CD4-positive, alpha-beta T cell (primary cell): ENCODE measurements at regions not wholly inside any gene's neighbourhood (a gene's known extent, or its start where the extent isn't known, plus 50 kb on each side); places are given as distances from the start of the nearest gene placed in this dataset.

Source experiments
- ATAC-seq: fragments of 200-7000 bp; cut with Tn5 transposase; one replicate; pipeline ENCODE4 v1.10.0; 2022; ENCODE audit warnings: mild to moderate bottlenecking; ENCODE audit not compliant: poor library complexity
- CTCF ChIA-PET: fragments of 350-600 bp; sonication (Branson Sonifier 250); formaldehyde crosslinking; loops from one replicate; lab custom pipeline; 2021; ENCODE audit warnings: antibody characterized with exemption, inconsistent platforms; lab: Charles Lee
- POLR2A ChIA-PET: fragments of 350-600 bp; sonication (Branson Sonifier 250); formaldehyde crosslinking; loops from one replicate; lab custom pipeline; 2021; ENCODE audit warnings: antibody characterized with exemption, inconsistent platforms; lab: Charles Lee
- DNase-seq, 14 experiments: peaks; one replicate each; pipeline ENCODE4 v3.0.0-alpha.2; 2013 to 2020; ENCODE audit warnings: mixed read lengths in 2 of 14
- H3K27ac ChIP-seq, 2 donors: one replicate each; pipeline versions ENCODE4 v1.5.1 to v1.7.0; 2013; ENCODE audit warnings: low read length in 2 of 2, low read depth in 1 of 2, mild to moderate bottlenecking in 1 of 2
- H3K27me3 ChIP-seq, 2 experiments: 1 replicate in 1 of 2; 2 replicates in 1 of 2; pipeline versions ENCODE4 v1.6.1 to v1.7.0; 2013; ENCODE audit warnings: low read length in 2 of 2, control low read depth in 1 of 2, mild to moderate bottlenecking in 1 of 2, moderate library complexity in 1 of 2; ENCODE audit not compliant: insufficient read depth in 2 of 2, control insufficient read depth in 1 of 2
- H3K36me3 ChIP-seq: one replicate; pipeline ENCODE4 v1.6.1; 2013; ENCODE audit warnings: low read length, control low read depth; ENCODE audit not compliant: insufficient read depth
- H3K4me1 ChIP-seq: one replicate; pipeline ENCODE4 v1.6.1; 2013; ENCODE audit warnings: low read length, control low read depth; ENCODE audit not compliant: insufficient read depth
- H3K4me3 ChIP-seq: one replicate; pipeline ENCODE4 v1.5.1; 2013; ENCODE audit warnings: mild to moderate bottlenecking, low read length, moderate library complexity
- H3K9me3 ChIP-seq, 2 experiments: 1 replicate in 1 of 2; 2 replicates in 1 of 2; pipeline versions ENCODE4 v1.6.1 to v1.7.0; 2013; ENCODE audit warnings: low read length in 2 of 2, mild to moderate bottlenecking in 2 of 2, control low read depth in 1 of 2, moderate library complexity in 1 of 2; ENCODE audit not compliant: control insufficient read depth in 1 of 2, insufficient read depth in 1 of 2
- H3K27ac Mint-ChIP-seq: one replicate; pipeline ENCODE4 v1.8.0; 2020; ENCODE audit warnings: mixed read lengths
- H3K27me3 Mint-ChIP-seq: one replicate; pipeline ENCODE4 v1.8.0; 2021; ENCODE audit warnings: mixed read lengths
- H3K36me3 Mint-ChIP-seq: one replicate; pipeline ENCODE4 v1.8.0; 2021; ENCODE audit warnings: low read depth, mixed read lengths
- H3K4me1 Mint-ChIP-seq: one replicate; pipeline ENCODE4 v1.8.0; 2021; ENCODE audit warnings: low read depth, mixed read lengths
- H3K4me3 Mint-ChIP-seq: one replicate; pipeline ENCODE4 v1.8.0; 2020; ENCODE audit warnings: mild to moderate bottlenecking, mixed read lengths
- H3K9me3 Mint-ChIP-seq: one replicate; pipeline ENCODE4 v1.8.0; 2020; ENCODE audit warnings: mixed read lengths
- intact Hi-C, 2 experiments: fragments of 100-400 bp; cut with DNase I in 1 of 2; cut with micrococcal nuclease in 1 of 2; formaldehyde crosslinking; loops; one replicate each; pipeline versions ENCODE4 v1.15.1 to v1.9.0; 2023 to 2025; cut with DNase I, micrococcal nuclease
- TF ChIP-seq, protein P1 (sequence below): fragments of 200-600 bp; IDR thresholded peaks from one replicate; pipeline ENCODE4 v1.8.0; 2022; ENCODE audit warnings: antibody characterized with exemption, mild to moderate bottlenecking

DNA sequence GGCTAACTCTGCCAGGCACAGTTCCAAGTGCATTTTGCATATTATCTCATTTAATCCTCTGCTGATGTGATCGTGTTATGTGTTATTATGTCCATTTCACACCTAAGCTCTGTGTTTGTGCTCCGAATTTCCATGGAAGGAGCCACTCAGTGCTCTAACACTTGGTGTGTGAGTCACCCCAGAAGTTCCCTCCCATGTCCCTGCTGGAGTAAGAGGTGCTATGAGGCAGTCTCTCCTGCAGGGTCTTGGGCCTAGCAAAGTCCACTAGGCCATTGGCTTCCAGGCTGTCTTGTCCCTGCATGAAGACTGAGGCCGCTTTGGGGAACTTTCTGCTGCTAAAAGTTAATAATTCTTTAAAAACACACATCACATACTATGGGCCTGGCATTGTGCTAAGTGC lies 405.9 kb upstream of the SULF2 start:
- Histone ChIP-seq H3K4me1 (no peaks in the 10 kb centered on the region), H3K9me3 (no peaks in the 10 kb centered on the region), H3K36me3 (no peaks in the 10 kb centered on the region), H3K27me3 (no peaks in the 10 kb centered on the region), H3K27ac (no peak overlapping the region), H3K4me3 (no peak overlapping the region)
- no peaks in the 10 kb centered on the region for H3K27me3 Mint-ChIP-seq
- H3K27ac Mint-ChIP-seq, result no peak overlapping the region
- H3K9me3 Mint-ChIP-seq, result no peaks in the 10 kb centered on the region
- CTCF ChIA-PET, result no interaction called here
- ATAC-seq, result no peak
- TF ChIP-seq, protein P1, sequence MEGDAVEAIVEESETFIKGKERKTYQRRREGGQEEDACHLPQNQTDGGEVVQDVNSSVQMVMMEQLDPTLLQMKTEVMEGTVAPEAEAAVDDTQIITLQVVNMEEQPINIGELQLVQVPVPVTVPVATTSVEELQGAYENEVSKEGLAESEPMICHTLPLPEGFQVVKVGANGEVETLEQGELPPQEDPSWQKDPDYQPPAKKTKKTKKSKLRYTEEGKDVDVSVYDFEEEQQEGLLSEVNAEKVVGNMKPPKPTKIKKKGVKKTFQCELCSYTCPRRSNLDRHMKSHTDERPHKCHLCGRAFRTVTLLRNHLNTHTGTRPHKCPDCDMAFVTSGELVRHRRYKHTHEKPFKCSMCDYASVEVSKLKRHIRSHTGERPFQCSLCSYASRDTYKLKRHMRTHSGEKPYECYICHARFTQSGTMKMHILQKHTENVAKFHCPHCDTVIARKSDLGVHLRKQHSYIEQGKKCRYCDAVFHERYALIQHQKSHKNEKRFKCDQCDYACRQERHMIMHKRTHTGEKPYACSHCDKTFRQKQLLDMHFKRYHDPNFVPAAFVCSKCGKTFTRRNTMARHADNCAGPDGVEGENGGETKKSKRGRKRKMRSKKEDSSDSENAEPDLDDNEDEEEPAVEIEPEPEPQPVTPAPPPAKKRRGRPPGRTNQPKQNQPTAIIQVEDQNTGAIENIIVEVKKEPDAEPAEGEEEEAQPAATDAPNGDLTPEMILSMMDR, result no peak
- POLR2A ChIA-PET, result no interaction called here
- DNase-seq, result no peak
- no peaks in the 10 kb centered on the region for H3K36me3 Mint-ChIP-seq
- no peaks in the 10 kb centered on the region for H3K4me1 Mint-ChIP-seq
- no peak overlapping the region for H3K4me3 Mint-ChIP-seq
- intact Hi-C loops, result no loop called here

- Mint-ChIP-seq H3K4me3 (no peak overlapping the region), H3K27me3 (no peaks in the 10 kb centered on the region), H3K4me1 (no peaks in the 10 kb centered on the region), H3K9me3 (no peaks in the 10 kb centered on the region), H3K27ac (no peak overlapping the region), H3K36me3 (no peaks in the 10 kb centered on the region)
- no peaks in the 10 kb centered on the region for H3K36me3 ChIP-seq
- H3K9me3 ChIP-seq, result no peaks in the 10 kb centered on the region
- intact Hi-C loops, result no loop called here
- no peak for DNase-seq
- CTCF ChIA-PET, result no interaction called here
- ATAC-seq, result no peak
- H3K4me1 ChIP-seq, result no peaks in the 10 kb centered on the region
- POLR2A ChIA-PET, result no interaction called here
- no peak overlapping the region for H3K4me3 ChIP-seq
- H3K27me3 ChIP-seq, result no peaks in the 10 kb centered on the region
- TF ChIP-seq, protein P1, result no peak
- no peak overlapping the region for H3K27ac ChIP-seq
Observed at GRCh38 chr20:48190757-48191156, 405.5 kb upstream of the SULF2 start.

GRCh38 chr20:48189181-48189580 lies 403.9 kb upstream of the SULF2 start:
- no peaks in the 10 kb centered on the region for H3K9me3 Mint-ChIP-seq
- CTCF ChIA-PET, result no interaction called here

More at GRCh38 chr20:48189181-48189580, 403.9 kb upstream of the SULF2 start:
- Mint-ChIP-seq H3K27me3 (no peaks in the 10 kb centered on the region), H3K4me1 (no peaks in the 10 kb centered on the region), H3K4me3 (no peak overlapping the region), H3K27ac (no peak overlapping the region), H3K36me3 (no peaks in the 10 kb centered on the region)
- POLR2A ChIA-PET, result no interaction called here
- DNase-seq, result no peak
- TF ChIP-seq, protein P1, result no peak
- intact Hi-C loops, result no loop called here
- H3K4me1 ChIP-seq, result no peaks in the 10 kb centered on the region
- no peaks in the 10 kb centered on the region for H3K27me3 ChIP-seq
- H3K9me3 ChIP-seq, result no peaks in the 10 kb centered on the region
- ATAC-seq, result no peak
- no peak overlapping the region for H3K4me3 ChIP-seq
- no peak overlapping the region for H3K27ac ChIP-seq
- no peaks in the 10 kb centered on the region for H3K36me3 ChIP-seq
